ENCODE measurements at regions not wholly inside any gene's neighbourhood (a gene's known extent, or its start where the extent isn't known, plus 50 kb on each side); places are given as distances from the start of the nearest gene placed in this dataset.
"Not testable (repeated sequence)": the region's sequence is repeated elsewhere in the genome, so short reads cannot be mapped to it uniquely, and the experiment has no call there.

- Mint-ChIP-seq H3K9me3 (ENCODE audit: unreplicated experiment) (peaks cover 9% of the 10 kb centered on the region), H3K27ac (ENCODE audit: unreplicated experiment) (no peak overlapping the region), H3K4me3 (ENCODE audit: unreplicated experiment) (no peak overlapping the region), H3K4me1 (ENCODE audit: unreplicated experiment) (peaks cover 14% of the 10 kb centered on the region), H3K27me3 (ENCODE audit: unreplicated experiment) (peaks cover 8% of the 10 kb centered on the region), H3K36me3 (ENCODE audit: low read depth, unreplicated experiment) (peaks cover 18% of the 10 kb centered on the region)
- no peak for TF ChIP-seq CTCF (IDR thresholded peaks at IDR 0.05; ENCODE audit: unreplicated experiment)
- DNase-seq (ENCODE audit: low spot score): no peak
These were observed 77.2 kb upstream of the RFLNA start for GRCh38 chr12:124217508-124218242.

GRCh38 chr12:124218243-124218560 lies 76.7 kb upstream of the RFLNA start:
- no peak for DNase-seq (ENCODE audit: low spot score)
- no peak for TF ChIP-seq CTCF (IDR thresholded peaks at IDR 0.05; ENCODE audit: unreplicated experiment)
- Mint-ChIP-seq H3K9me3 (ENCODE audit: unreplicated experiment) (peaks cover 9% of the 10 kb centered on the region), H3K4me1 (ENCODE audit: unreplicated experiment) (peaks cover 14% of the 10 kb centered on the region), H3K4me3 (ENCODE audit: unreplicated experiment) (no peak overlapping the region), H3K27me3 (ENCODE audit: unreplicated experiment) (peaks cover 8% of the 10 kb centered on the region), H3K27ac (ENCODE audit: unreplicated experiment) (no peak overlapping the region), H3K36me3 (ENCODE audit: low read depth, unreplicated experiment) (peaks cover 18% of the 10 kb centered on the region)

GRCh38 chr12:124218650-124219049 lies 76.2 kb upstream of the RFLNA start:
- not testable (repeated sequence) for DNase-seq (ENCODE audit: low spot score); H3K27me3 Mint-ChIP-seq (ENCODE audit: unreplicated experiment); H3K4me3 Mint-ChIP-seq (ENCODE audit: unreplicated experiment); H3K27ac Mint-ChIP-seq (ENCODE audit: unreplicated experiment); H3K9me3 Mint-ChIP-seq (ENCODE audit: unreplicated experiment)
- Mint-ChIP-seq H3K4me1 (ENCODE audit: unreplicated experiment) (peaks cover 14% of the 10 kb centered on the region), H3K36me3 (ENCODE audit: low read depth, unreplicated experiment) (peaks cover 15% of the 10 kb centered on the region)

- Mint-ChIP-seq H3K27me3 (ENCODE audit: unreplicated experiment) (peaks cover 5% of the 10 kb centered on the region), H3K27ac (ENCODE audit: unreplicated experiment) (no peak overlapping the region), H3K36me3 (ENCODE audit: low read depth, unreplicated experiment) (peaks cover 6% of the 10 kb centered on the region), H3K4me1 (ENCODE audit: unreplicated experiment) (peaks cover 14% of the 10 kb centered on the region), H3K4me3 (ENCODE audit: unreplicated experiment) (no peak overlapping the region), H3K9me3 (ENCODE audit: unreplicated experiment) (peaks cover 4% of the 10 kb centered on the region)
- no peak for TF ChIP-seq CTCF (IDR thresholded peaks at IDR 0.05; ENCODE audit: unreplicated experiment)
- no peak for DNase-seq (ENCODE audit: low spot score)
These were observed 72.3 kb upstream of the RFLNA start for GRCh38 chr12:124222368-124223245.

- H3K4me1 Mint-ChIP-seq (ENCODE audit: unreplicated experiment); H3K9me3 Mint-ChIP-seq (ENCODE audit: unreplicated experiment); H3K36me3 Mint-ChIP-seq (ENCODE audit: low read depth, unreplicated experiment); DNase-seq (ENCODE audit: low spot score); H3K27me3 Mint-ChIP-seq (ENCODE audit: unreplicated experiment); H3K27ac Mint-ChIP-seq (ENCODE audit: unreplicated experiment); H3K4me3 Mint-ChIP-seq (ENCODE audit: unreplicated experiment): not testable (repeated sequence)
These were observed 71.2 kb upstream of the RFLNA start for GRCh38 chr12:124223733-124224138.

Measured in endothelial cell (in vitro differentiated cells).